Mesodermal cell (in vitro differentiated cells): ENCODE measurements at regions not wholly inside any gene's neighbourhood (a gene's known extent, or its start where the extent isn't known, plus 50 kb on each side); places are given as distances from the start of the nearest gene placed in this dataset.
"Not testable (repeated sequence)": the region's sequence is repeated elsewhere in the genome, so short reads cannot be mapped to it uniquely, and the experiment has no call there.

ENCODE experiments used
- H3K27ac ChIP-seq: 2 replicates; pipeline ENCODE4 v1.7.0; 2013; ENCODE audit warnings: mild to moderate bottlenecking, low read depth, low read length, moderate library complexity; ENCODE audit not compliant: severe bottlenecking
- H3K36me3 ChIP-seq: 2 replicates; pipeline ENCODE4 v1.7.1; 2013; ENCODE audit warnings: mild to moderate bottlenecking, low read length, moderate library complexity; ENCODE audit not compliant: control insufficient read depth, insufficient read depth
- H3K4me1 ChIP-seq: one replicate; pipeline ENCODE4 v1.7.1; 2013; ENCODE audit warnings: mild to moderate bottlenecking, low read length; ENCODE audit not compliant: insufficient read depth, control insufficient read depth, poor library complexity, severe bottlenecking
- H3K4me3 ChIP-seq: 2 replicates; pipeline ENCODE4 v1.7.0; 2013; ENCODE audit warnings: low read length, control low read depth, mild to moderate bottlenecking; ENCODE audit not compliant: insufficient read depth, poor library complexity, severe bottlenecking; ENCODE audit errors: extremely low read depth
- H3K9me3 ChIP-seq: 2 replicates; pipeline ENCODE4 v1.7.1; 2013; ENCODE audit warnings: mild to moderate bottlenecking, low read length, moderate library complexity; ENCODE audit not compliant: control insufficient read depth
- WGBS, 2 experiments: methylation state at CpG; one replicate each; pipeline ENCODE4 v1.1.5; 2013; ENCODE audit warnings: missing lambda C conversion rate in 2 of 2; ENCODE audit not compliant: insufficient coverage in 2 of 2; 5-methylcytosine and 5-hydroxymethylcytosine counted together

- Histone ChIP-seq H3K4me1 (no peaks in the 10 kb centered on the region), H3K27ac (no peak overlapping the region), H3K9me3 (no peaks in the 10 kb centered on the region), H3K4me3 (no peak overlapping the region), H3K36me3 (no peaks in the 10 kb centered on the region)
- WGBS, 2 experiments, result no CpG with 5 or more reads among the region's 1 CpG
These were observed 1338.6 kb upstream of the ACO1 start for GRCh38 chr9:31045810-31046209.

- not testable (repeated sequence) for H3K4me3 ChIP-seq, H3K36me3 ChIP-seq, H3K9me3 ChIP-seq, H3K4me1 ChIP-seq, H3K27ac ChIP-seq
- 84 to 88% methylated on average over 13 to 15 of the region's 15 CpGs for WGBS, 2 experiments
These were observed 1322.9 kb upstream of the ACO1 start for GRCh38 chr9:31061592-31061991.

- WGBS, 2 experiments, result 83 to 88% methylated on average over 2 to 3 of the region's 3 CpGs
- H3K36me3 ChIP-seq, result no peaks in the 10 kb centered on the region
- no peaks in the 10 kb centered on the region for H3K4me1 ChIP-seq
- H3K27ac ChIP-seq, result no peak overlapping the region
- no peaks in the 10 kb centered on the region for H3K9me3 ChIP-seq
- H3K4me3 ChIP-seq, result no peak overlapping the region
These were observed 1318.8 kb upstream of the ACO1 start for GRCh38 chr9:31065691-31066090.

- H3K27ac ChIP-seq, result no peak overlapping the region
- H3K36me3 ChIP-seq, result no peaks in the 10 kb centered on the region
- WGBS, 2 experiments, result 66 to 100% methylated on average over 2 of the region's 2 CpGs
- H3K9me3 ChIP-seq, result no peaks in the 10 kb centered on the region
- no peaks in the 10 kb centered on the region for H3K4me1 ChIP-seq
- H3K4me3 ChIP-seq, result no peak overlapping the region
These were observed 1317.0 kb upstream of the ACO1 start for GRCh38 chr9:31067418-31067817.

- Histone ChIP-seq H3K36me3 (no peaks in the 10 kb centered on the region), H3K4me3 (no peak overlapping the region), H3K9me3 (no peaks in the 10 kb centered on the region), H3K4me1 (no peaks in the 10 kb centered on the region), H3K27ac (no peak overlapping the region)
- 86 to 93% methylated on average over 14 to 17 of the region's 23 CpGs for WGBS, 2 experiments
These were observed 1312.7 kb upstream of the ACO1 start for GRCh38 chr9:31071606-31072286.

- Histone ChIP-seq H3K4me3 (no peak overlapping the region), H3K27ac (no peak overlapping the region), H3K9me3 (no peaks in the 10 kb centered on the region), H3K4me1 (no peaks in the 10 kb centered on the region), H3K36me3 (no peaks in the 10 kb centered on the region)
- 70 to 90% methylated on average over 1 of the region's 2 CpGs for WGBS, 2 experiments
These were observed 1306.3 kb upstream of the ACO1 start for GRCh38 chr9:31078175-31078574.

GRCh38 chr9:31084350-31084749 lies 1300.1 kb upstream of the ACO1 start:
- H3K36me3 ChIP-seq, result no peaks in the 10 kb centered on the region
- H3K27ac ChIP-seq, result no peak overlapping the region
- H3K9me3 ChIP-seq, result no peaks in the 10 kb centered on the region
- WGBS, 2 experiments, result no CpG with 5 or more reads among the region's 4 CpGs
- H3K4me3 ChIP-seq, result no peak overlapping the region
- no peaks in the 10 kb centered on the region for H3K4me1 ChIP-seq

- no peak overlapping the region for H3K27ac ChIP-seq
- no peaks in the 10 kb centered on the region for H3K36me3 ChIP-seq
- H3K4me3 ChIP-seq, result no peak overlapping the region
- no peaks in the 10 kb centered on the region for H3K9me3 ChIP-seq
- no peaks in the 10 kb centered on the region for H3K4me1 ChIP-seq
These were observed 1294.8 kb upstream of the ACO1 start for GRCh38 chr9:31089549-31090221.

- 100% methylated on average over 1 of the region's 1 CpG; no CpG with 5 or more reads in 1 of the 2 experiments for WGBS, 2 experiments
- Histone ChIP-seq H3K36me3 (no peaks in the 10 kb centered on the region), H3K4me1 (no peaks in the 10 kb centered on the region), H3K9me3 (no peaks in the 10 kb centered on the region), H3K4me3 (no peak overlapping the region), H3K27ac (no peak overlapping the region)
These were observed 1284.1 kb upstream of the ACO1 start for GRCh38 chr9:31100311-31100710.

- Histone ChIP-seq H3K27ac (no peak overlapping the region), H3K36me3 (no peaks in the 10 kb centered on the region), H3K4me1 (no peaks in the 10 kb centered on the region), H3K9me3 (no peaks in the 10 kb centered on the region), H3K4me3 (no peak overlapping the region)
These were observed 1280.6 kb upstream of the ACO1 start for GRCh38 chr9:31103836-31104235.

GRCh38 chr9:31104249-31104648 lies 1280.2 kb upstream of the ACO1 start:
- H3K27ac ChIP-seq, result no peak overlapping the region
- 44% methylated on average over 2 of the region's 4 CpGs; no CpG with 5 or more reads in 1 of the 2 experiments for WGBS, 2 experiments
- H3K4me3 ChIP-seq, result no peak overlapping the region
- H3K36me3 ChIP-seq, result no peaks in the 10 kb centered on the region
- H3K4me1 ChIP-seq, result no peaks in the 10 kb centered on the region
- H3K9me3 ChIP-seq, result no peaks in the 10 kb centered on the region
